Keratinocyte (primary cell): ENCODE measurements at regions not wholly inside any gene's neighbourhood (a gene's known extent, or its start where the extent isn't known, plus 50 kb on each side); places are given as distances from the start of the nearest gene placed in this dataset.

ENCODE experiments used
- CTCF ChIP-seq, 3 experiments: IDR thresholded peaks in 1 of 3; conservative IDR thresholded peaks in 1 of 3; optimal IDR thresholded peaks in 1 of 3; 2 replicates in 2 of 3; 3 replicates in 1 of 3; pipeline versions ENCODE3 to v1.5.1; 2011; ENCODE audit warnings: low read length in 3 of 3, mild to moderate bottlenecking in 3 of 3, moderate library complexity in 2 of 3, control low read depth in 1 of 3, inconsistent platforms in 1 of 3; ENCODE audit not compliant: insufficient read depth in 2 of 3; ENCODE audit errors: extremely low read depth in 1 of 3
- EZH2 ChIP-seq: IDR thresholded peaks from one replicate; pipeline ENCODE4 v1.6.1; 2012; ENCODE audit warnings: inconsistent platforms, mild to moderate bottlenecking, low read length, moderate library complexity

GRCh38 chr2:220163486-220163885 is 536.1 kb downstream of the SLC4A3 start:
- no peak for TF ChIP-seq CTCF (optimal IDR thresholded peaks at IDR 0.05 in 1 of 3, IDR thresholded peaks at IDR 0.05 in 1 of 3, conservative IDR thresholded peaks at IDR 0.05 in 1 of 3; ENCODE audit: extremely low read depth in 1 of 3, insufficient read depth in 2 of 3, low read length in 3 of 3)
- no peak for TF ChIP-seq EZH2
